CD14-positive monocyte (primary cell): ENCODE measurements at regions not wholly inside any gene's neighbourhood (a gene's known extent, or its start where the extent isn't known, plus 50 kb on each side); places are given as distances from the start of the nearest gene placed in this dataset.

Source experiments
- DNase-seq, 3 donors: peaks; one replicate each; pipeline ENCODE4 v3.0.0-alpha.2; 2011 to 2022
- H2AFZ ChIP-seq: 2 replicates; pipeline ENCODE4 v1.6.0; 2012; ENCODE audit warnings: mild to moderate bottlenecking, low read depth, low read length, inconsistent platforms; ENCODE audit not compliant: insufficient read depth, poor library complexity, severe bottlenecking
- H3K27ac ChIP-seq, 2 donors: 1 replicate in 1 of 2; 2 replicates in 1 of 2; pipeline ENCODE4 v1.5.1; 2012 to 2013; ENCODE audit warnings: low read length in 2 of 2, control low read depth in 1 of 2, inconsistent platforms in 1 of 2, low read depth in 1 of 2, mild to moderate bottlenecking in 1 of 2
- H3K27me3 ChIP-seq, 2 donors: one replicate each; pipeline versions ENCODE4 v1.6.0 to v1.6.1; 2011 to 2013; ENCODE audit warnings: low read length in 2 of 2; ENCODE audit not compliant: control insufficient read depth in 2 of 2, insufficient read depth in 2 of 2
- H3K36me3 ChIP-seq, 2 donors: replicated peaks in 1 of 2; 1 replicate in 1 of 2; 2 replicates in 1 of 2; pipeline versions ENCODE4 v1.5.1 to v1.6.1; 2012 to 2013; ENCODE audit warnings: low read length in 2 of 2, control low read depth in 1 of 2, inconsistent platforms in 1 of 2, mild to moderate bottlenecking in 1 of 2; ENCODE audit not compliant: insufficient read depth in 2 of 2, control insufficient read depth in 1 of 2
- H3K4me1 ChIP-seq, 2 donors: 1 replicate in 1 of 2; 2 replicates in 1 of 2; pipeline versions ENCODE4 v1.5.1 to v1.6.1; 2012 to 2013; ENCODE audit warnings: low read length in 2 of 2, control low read depth in 1 of 2, inconsistent platforms in 1 of 2, mild to moderate bottlenecking in 1 of 2, moderate library complexity in 1 of 2; ENCODE audit not compliant: insufficient read depth in 2 of 2, control insufficient read depth in 1 of 2
- H3K4me2 ChIP-seq: replicated peaks from 2 replicates; pipeline ENCODE3; 2012; ENCODE audit warnings: low read length, moderate library complexity, mild to moderate bottlenecking; ENCODE audit not compliant: poor library complexity, severe bottlenecking; ENCODE audit errors: extremely low read depth
- H3K4me3 ChIP-seq, 3 experiments: fragments of 200-600 bp in 1 of 3; sonication (generic) in 1 of 3; replicated peaks in 1 of 3; 1 replicate in 2 of 3; 2 replicates in 1 of 3; pipeline ENCODE4 v1.5.1; 2011 to 2013; ENCODE audit warnings: low read length in 3 of 3, mild to moderate bottlenecking in 3 of 3, control low read depth in 2 of 3, low read depth in 2 of 3, inconsistent platforms in 1 of 3, moderate library complexity in 1 of 3
- H3K79me2 ChIP-seq: 2 replicates; pipeline ENCODE4 v1.6.0; 2012; ENCODE audit warnings: mild to moderate bottlenecking, control low read depth, inconsistent platforms, low read length, moderate library complexity; ENCODE audit not compliant: insufficient read depth
- H3K9ac ChIP-seq: 2 replicates; pipeline ENCODE4 v1.6.0; 2017; ENCODE audit warnings: low read length, mild to moderate bottlenecking; ENCODE audit not compliant: insufficient read depth, poor library complexity, severe bottlenecking
- H3K9me3 ChIP-seq, 2 donors: replicated peaks in 1 of 2; 1 replicate in 1 of 2; 2 replicates in 1 of 2; pipeline versions ENCODE4 v1.5.1 to v1.6.1; 2012 to 2013; ENCODE audit warnings: low read length in 2 of 2, control low read depth in 1 of 2; ENCODE audit not compliant: control insufficient read depth in 1 of 2, insufficient read depth in 1 of 2
- H4K20me1 ChIP-seq: 2 replicates; pipeline ENCODE4 v1.6.0; 2012; ENCODE audit warnings: mild to moderate bottlenecking, low read length, control low read depth, moderate library complexity; ENCODE audit not compliant: insufficient read depth
- H3K27ac Mint-ChIP-seq, 7 donors: one replicate each; pipeline ENCODE4 v1.8.0; 2020; ENCODE audit warnings: mild to moderate bottlenecking in 7 of 7, mixed read lengths in 7 of 7, moderate library complexity in 6 of 7, inconsistent platforms in 2 of 7
- H3K27me3 Mint-ChIP-seq, 3 donors: one replicate each; pipeline ENCODE4 v1.8.0; 2021 to 2022; ENCODE audit warnings: low read depth in 3 of 3, mild to moderate bottlenecking in 3 of 3, mixed read lengths in 3 of 3, moderate library complexity in 3 of 3, inconsistent platforms in 1 of 3
- H3K36me3 Mint-ChIP-seq, 2 donors: one replicate each; pipeline ENCODE4 v1.8.0; 2020; ENCODE audit warnings: mixed read lengths in 2 of 2, inconsistent platforms in 1 of 2, mild to moderate bottlenecking in 1 of 2
- H3K4me1 Mint-ChIP-seq: one replicate; pipeline ENCODE4 v1.8.0; 2020; ENCODE audit warnings: mild to moderate bottlenecking, mixed read lengths
- H3K4me3 Mint-ChIP-seq, 2 donors: one replicate each; pipeline ENCODE4 v1.8.0; 2020; ENCODE audit warnings: mild to moderate bottlenecking in 2 of 2, mixed read lengths in 2 of 2, moderate library complexity in 1 of 2
- H3K9me3 Mint-ChIP-seq, 7 donors: one replicate each; pipeline ENCODE4 v1.8.0; 2020 to 2022; ENCODE audit warnings: mixed read lengths in 7 of 7, mild to moderate bottlenecking in 6 of 7, moderate library complexity in 6 of 7, inconsistent platforms in 2 of 7
- WGBS: methylation state at CpG from one replicate; pipeline ENCODE4 v1.1.5; 2013; ENCODE audit warnings: missing lambda C conversion rate; ENCODE audit not compliant: insufficient coverage; 5-methylcytosine and 5-hydroxymethylcytosine counted together
- intact Hi-C, 2 donors: fragments of 100-400 bp; cut with micrococcal nuclease; formaldehyde crosslinking; loops; one replicate each; pipeline versions ENCODE4 v1.15.0 to v1.15.1; 2023
- TF ChIP-seq, protein P1 (sequence below): fragments of 200-600 bp; IDR thresholded peaks from one replicate; pipeline ENCODE4 v1.8.0; 2022; ENCODE audit warnings: antibody characterized with exemption, mild to moderate bottlenecking

DNA sequence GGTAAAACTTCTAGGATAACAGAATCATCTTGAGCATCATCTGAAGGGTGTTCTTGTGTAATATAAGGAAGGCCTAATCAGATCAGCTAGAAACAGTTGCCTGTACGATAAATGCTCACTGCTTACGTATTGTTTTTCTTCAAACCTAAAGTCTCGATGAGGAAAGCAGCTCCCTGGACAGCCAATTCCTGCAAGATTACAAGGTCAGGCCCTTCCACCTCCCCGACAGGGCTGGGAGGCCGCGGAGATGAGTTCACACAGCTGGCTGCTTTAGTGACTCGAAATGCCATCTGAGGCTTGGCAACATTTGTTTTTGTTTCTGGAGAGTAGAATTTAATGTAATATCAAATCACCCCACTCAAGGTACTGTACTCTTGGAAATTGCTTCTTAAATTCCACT is 95.1 kb upstream of the PFKP start:
- H3K27ac Mint-ChIP-seq, result no peak overlapping the region
- no peaks in the 10 kb centered on the region for H3K79me2 ChIP-seq
- no peaks in the 10 kb centered on the region for H3K36me3 ChIP-seq
- H3K4me3 Mint-ChIP-seq, result no peak overlapping the region
- H3K9ac ChIP-seq, result no peak overlapping the region
- TF ChIP-seq, protein P1, sequence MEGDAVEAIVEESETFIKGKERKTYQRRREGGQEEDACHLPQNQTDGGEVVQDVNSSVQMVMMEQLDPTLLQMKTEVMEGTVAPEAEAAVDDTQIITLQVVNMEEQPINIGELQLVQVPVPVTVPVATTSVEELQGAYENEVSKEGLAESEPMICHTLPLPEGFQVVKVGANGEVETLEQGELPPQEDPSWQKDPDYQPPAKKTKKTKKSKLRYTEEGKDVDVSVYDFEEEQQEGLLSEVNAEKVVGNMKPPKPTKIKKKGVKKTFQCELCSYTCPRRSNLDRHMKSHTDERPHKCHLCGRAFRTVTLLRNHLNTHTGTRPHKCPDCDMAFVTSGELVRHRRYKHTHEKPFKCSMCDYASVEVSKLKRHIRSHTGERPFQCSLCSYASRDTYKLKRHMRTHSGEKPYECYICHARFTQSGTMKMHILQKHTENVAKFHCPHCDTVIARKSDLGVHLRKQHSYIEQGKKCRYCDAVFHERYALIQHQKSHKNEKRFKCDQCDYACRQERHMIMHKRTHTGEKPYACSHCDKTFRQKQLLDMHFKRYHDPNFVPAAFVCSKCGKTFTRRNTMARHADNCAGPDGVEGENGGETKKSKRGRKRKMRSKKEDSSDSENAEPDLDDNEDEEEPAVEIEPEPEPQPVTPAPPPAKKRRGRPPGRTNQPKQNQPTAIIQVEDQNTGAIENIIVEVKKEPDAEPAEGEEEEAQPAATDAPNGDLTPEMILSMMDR, result no peak
- no peak overlapping the region for H3K4me2 ChIP-seq
- no peak overlapping the region for H2AFZ ChIP-seq
- H3K4me1 Mint-ChIP-seq, result no peaks in the 10 kb centered on the region
- no peaks in the 10 kb centered on the region for H3K4me1 ChIP-seq
- H3K27me3 ChIP-seq, result no peaks in the 10 kb centered on the region
- H3K4me3 ChIP-seq, result no peak overlapping the region
- peaks cover 0 to 6% (median 4%) of the 10 kb centered on the region in 3 donors for H3K27me3 Mint-ChIP-seq
- no peak for DNase-seq
- WGBS, result 90% methylated on average over 3 of the region's 7 CpGs
- no peaks in the 10 kb centered on the region for H4K20me1 ChIP-seq
- intact Hi-C loops, result no loop called here
- no peaks in the 10 kb centered on the region for H3K36me3 Mint-ChIP-seq
- no peak overlapping the region for H3K27ac ChIP-seq
- H3K9me3 ChIP-seq, result no peaks in the 10 kb centered on the region
- H3K9me3 Mint-ChIP-seq, result no peaks in the 10 kb centered on the region

DNA sequence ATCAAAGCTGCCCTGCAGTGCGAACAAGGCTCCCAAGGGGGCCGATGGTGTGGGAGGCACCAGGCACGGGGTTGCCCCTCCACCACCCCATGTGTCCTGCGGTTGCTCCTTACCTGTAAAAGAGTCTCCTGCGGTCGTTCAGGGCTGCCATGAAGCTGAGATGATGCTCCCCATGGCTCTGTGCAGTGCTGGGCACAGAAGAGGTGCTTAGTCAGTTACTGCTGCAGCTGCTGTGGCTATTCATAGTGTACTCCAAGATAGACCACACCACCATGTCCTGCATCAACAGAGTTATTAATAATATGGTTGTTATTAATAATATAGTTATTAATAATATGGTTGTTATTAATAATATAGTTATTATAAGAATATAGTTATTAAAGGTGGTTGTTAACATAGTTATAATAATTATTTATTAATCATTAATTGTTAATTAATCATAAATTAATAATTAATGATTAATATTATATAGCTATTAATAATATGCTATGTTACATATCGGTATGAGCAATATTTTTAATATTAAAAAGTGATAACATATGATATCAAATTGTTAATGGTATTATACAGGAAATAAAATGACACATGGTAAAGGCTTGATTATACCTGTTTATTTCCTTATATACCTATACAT is 97.0 kb upstream of the PFKP start:
- 91% methylated on average over 4 of the region's 7 CpGs for WGBS
- TF ChIP-seq, protein P1, result no peak
- Mint-ChIP-seq H3K36me3 (no peaks in the 10 kb centered on the region), H3K27ac (no peak overlapping the region), H3K4me1 (no peaks in the 10 kb centered on the region), H3K4me3 (no peak overlapping the region), H3K9me3 (no peaks in the 10 kb centered on the region), H3K27me3 (peaks cover 2 to 8% (median 4%) of the 10 kb centered on the region in 3 donors)
- H4K20me1 ChIP-seq, result no peaks in the 10 kb centered on the region
- intact Hi-C loops, result no loop called here
- no peaks in the 10 kb centered on the region for H3K36me3 ChIP-seq
- no peaks in the 10 kb centered on the region for H3K79me2 ChIP-seq
- no peak overlapping the region for H3K27ac ChIP-seq
- H3K4me3 ChIP-seq, result no peak overlapping the region
- H3K4me1 ChIP-seq, result no peaks in the 10 kb centered on the region
- H3K9me3 ChIP-seq, result no peaks in the 10 kb centered on the region
- DNase-seq, result no peak
- H3K27me3 ChIP-seq, result no peaks in the 10 kb centered on the region
- no peak overlapping the region for H2AFZ ChIP-seq
- no peak overlapping the region for H3K9ac ChIP-seq
- no peak overlapping the region for H3K4me2 ChIP-seq
